ENCODE measurements at regions not wholly inside any gene's neighbourhood (a gene's known extent, or its start where the extent isn't known, plus 50 kb on each side); places are given as distances from the start of the nearest gene placed in this dataset.

DNA sequence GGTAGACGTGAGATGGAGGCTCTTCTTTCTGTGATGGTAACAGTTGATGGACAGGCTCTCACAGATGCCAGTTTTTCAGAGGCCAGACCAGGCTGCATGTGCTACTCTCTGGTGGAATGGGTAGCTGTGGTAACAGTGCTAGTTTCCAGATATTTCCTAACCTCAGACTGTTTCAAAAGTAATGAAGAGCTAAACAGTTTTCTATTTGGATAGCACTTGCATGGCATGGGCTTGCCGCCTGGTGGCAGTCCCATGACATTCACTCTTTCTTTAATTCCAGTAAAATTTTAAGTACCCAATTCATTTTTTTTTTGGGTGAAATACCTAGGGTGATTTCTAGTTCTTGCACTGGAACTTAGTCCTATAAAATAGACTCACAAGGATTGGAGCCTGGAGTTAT lies 220.2 kb upstream of the MAD2L1 start:
- POLR2A ChIA-PET = interaction anchor here (0.6 kb wide), 1 partner anchor 33 kb away, joined by 3 read pairs; no protein-coding TSS in a partner anchor
- Mint-ChIP-seq H3K9me3 (no peaks in the 10 kb centered on the region), H3K27ac (no peak overlapping the region), H3K4me3 (no peak overlapping the region), H3K27me3 (no peaks in the 10 kb centered on the region), H3K4me1 (ENCODE audit: low read depth) (no peaks in the 10 kb centered on the region), H3K36me3 (ENCODE audit: low read depth) (no peaks in the 10 kb centered on the region)
- TF ChIP-seq, protein P1, sequence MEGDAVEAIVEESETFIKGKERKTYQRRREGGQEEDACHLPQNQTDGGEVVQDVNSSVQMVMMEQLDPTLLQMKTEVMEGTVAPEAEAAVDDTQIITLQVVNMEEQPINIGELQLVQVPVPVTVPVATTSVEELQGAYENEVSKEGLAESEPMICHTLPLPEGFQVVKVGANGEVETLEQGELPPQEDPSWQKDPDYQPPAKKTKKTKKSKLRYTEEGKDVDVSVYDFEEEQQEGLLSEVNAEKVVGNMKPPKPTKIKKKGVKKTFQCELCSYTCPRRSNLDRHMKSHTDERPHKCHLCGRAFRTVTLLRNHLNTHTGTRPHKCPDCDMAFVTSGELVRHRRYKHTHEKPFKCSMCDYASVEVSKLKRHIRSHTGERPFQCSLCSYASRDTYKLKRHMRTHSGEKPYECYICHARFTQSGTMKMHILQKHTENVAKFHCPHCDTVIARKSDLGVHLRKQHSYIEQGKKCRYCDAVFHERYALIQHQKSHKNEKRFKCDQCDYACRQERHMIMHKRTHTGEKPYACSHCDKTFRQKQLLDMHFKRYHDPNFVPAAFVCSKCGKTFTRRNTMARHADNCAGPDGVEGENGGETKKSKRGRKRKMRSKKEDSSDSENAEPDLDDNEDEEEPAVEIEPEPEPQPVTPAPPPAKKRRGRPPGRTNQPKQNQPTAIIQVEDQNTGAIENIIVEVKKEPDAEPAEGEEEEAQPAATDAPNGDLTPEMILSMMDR (IDR thresholded peaks at IDR 0.05) = no peak
- DNase-seq (no peak), ATAC-seq (no peak)
- intact Hi-C loops (cut with micrococcal nuclease) = no loop called here
- CTCF ChIA-PET = interaction anchor here (0.6 kb wide), 1 partner anchor 60 kb away, joined by 3 read pairs; no protein-coding TSS in a partner anchor

DNA sequence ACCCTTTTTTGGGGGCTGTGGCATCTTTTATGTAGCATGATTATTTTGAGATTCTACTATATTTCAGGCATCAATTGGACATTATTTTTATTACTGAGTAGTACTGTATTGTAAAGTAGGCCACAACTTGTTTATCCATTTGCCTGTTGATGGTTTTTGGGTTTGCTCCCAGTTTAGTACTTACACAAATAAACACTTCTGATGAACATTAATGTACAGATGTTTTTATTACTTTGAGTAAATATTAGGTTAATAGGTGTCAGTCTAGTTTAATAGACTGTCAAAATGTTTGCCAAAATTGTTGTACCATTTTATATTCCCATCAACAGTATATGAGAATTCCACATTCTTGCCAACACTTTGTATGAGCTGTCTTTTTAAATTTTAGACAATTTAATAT lies 214.9 kb upstream of the MAD2L1 start:
- CTCF ChIA-PET = no interaction called here
- H3K4me3 Mint-ChIP-seq = no peak overlapping the region
- TF ChIP-seq, protein P1 (IDR thresholded peaks at IDR 0.05) = no peak
- DNase-seq (no peak), ATAC-seq (no peak)
- H3K27ac Mint-ChIP-seq = no peak overlapping the region
- no peaks in the 10 kb centered on the region for H3K4me1 Mint-ChIP-seq (ENCODE audit: low read depth)
- intact Hi-C loops (cut with micrococcal nuclease) = no loop called here
- POLR2A ChIA-PET = no interaction called here
- no peaks in the 10 kb centered on the region for H3K9me3 Mint-ChIP-seq
- H3K27me3 Mint-ChIP-seq = no peaks in the 10 kb centered on the region
- no peaks in the 10 kb centered on the region for H3K36me3 Mint-ChIP-seq (ENCODE audit: low read depth)

DNA sequence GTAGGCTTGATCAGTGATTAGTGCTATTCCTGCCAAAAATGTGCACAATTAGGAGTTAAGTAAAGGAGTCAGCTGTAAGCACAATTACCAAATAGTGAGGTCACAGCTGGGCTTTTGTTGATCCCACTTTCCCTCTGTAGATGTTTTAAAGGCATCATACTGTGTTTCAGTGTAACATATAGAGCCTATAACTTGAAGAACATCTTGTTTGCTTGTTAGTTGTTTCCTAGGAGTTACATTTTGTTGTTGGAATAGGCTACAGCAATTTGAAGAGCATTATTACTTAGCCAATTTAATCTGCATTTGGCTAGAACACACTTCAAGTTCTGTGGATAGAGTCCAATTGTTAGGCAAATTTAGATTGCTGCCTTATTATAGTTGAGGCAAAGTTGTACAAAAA lies 210.7 kb upstream of the MAD2L1 start:
- DNase-seq (no peak), ATAC-seq (no peak)
- TF ChIP-seq, protein P1 (IDR thresholded peaks at IDR 0.05) = no peak
- ChIA-PET POLR2A (no interaction called here), CTCF (no interaction called here)
- Mint-ChIP-seq H3K27me3 (peaks cover 5% of the 10 kb centered on the region), H3K4me1 (ENCODE audit: low read depth) (no peaks in the 10 kb centered on the region), H3K36me3 (ENCODE audit: low read depth) (no peaks in the 10 kb centered on the region), H3K9me3 (no peaks in the 10 kb centered on the region), H3K4me3 (no peak overlapping the region), H3K27ac (no peak overlapping the region)
- intact Hi-C loops (cut with micrococcal nuclease) = no loop called here

DNA sequence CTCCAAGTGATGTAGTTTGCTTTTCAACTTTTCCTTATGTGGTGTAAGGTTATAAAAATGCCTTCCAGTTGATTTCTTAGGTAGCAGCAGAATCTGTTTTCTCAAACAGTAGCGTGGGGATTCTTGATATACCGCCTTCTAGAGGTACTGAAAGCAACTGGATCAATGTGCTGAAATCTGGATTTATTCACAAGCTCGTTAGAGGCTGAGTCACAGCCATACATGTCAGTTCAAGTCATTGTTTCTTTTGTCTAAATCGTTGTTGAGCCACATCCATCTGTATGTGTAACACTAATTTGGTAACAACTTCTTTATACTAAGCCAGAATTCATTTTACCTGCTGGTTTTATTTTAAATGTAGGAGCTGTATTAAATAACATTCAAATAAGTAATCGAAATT lies 200.0 kb upstream of the MAD2L1 start:
- DNase-seq = no peak
- H3K27me3 Mint-ChIP-seq = no peaks in the 10 kb centered on the region
- H3K4me3 Mint-ChIP-seq = no peak overlapping the region
- no peaks in the 10 kb centered on the region for H3K4me1 Mint-ChIP-seq (ENCODE audit: low read depth)
- H3K27ac Mint-ChIP-seq = no peak overlapping the region
- POLR2A ChIA-PET = no interaction called here
- intact Hi-C loops (cut with micrococcal nuclease) = no loop called here
- no peaks in the 10 kb centered on the region for H3K36me3 Mint-ChIP-seq (ENCODE audit: low read depth)
- H3K9me3 Mint-ChIP-seq = no peaks in the 10 kb centered on the region
- CTCF ChIA-PET = no interaction called here
- no peak for ATAC-seq
- TF ChIP-seq, protein P1 (IDR thresholded peaks at IDR 0.05) = no peak

DNA sequence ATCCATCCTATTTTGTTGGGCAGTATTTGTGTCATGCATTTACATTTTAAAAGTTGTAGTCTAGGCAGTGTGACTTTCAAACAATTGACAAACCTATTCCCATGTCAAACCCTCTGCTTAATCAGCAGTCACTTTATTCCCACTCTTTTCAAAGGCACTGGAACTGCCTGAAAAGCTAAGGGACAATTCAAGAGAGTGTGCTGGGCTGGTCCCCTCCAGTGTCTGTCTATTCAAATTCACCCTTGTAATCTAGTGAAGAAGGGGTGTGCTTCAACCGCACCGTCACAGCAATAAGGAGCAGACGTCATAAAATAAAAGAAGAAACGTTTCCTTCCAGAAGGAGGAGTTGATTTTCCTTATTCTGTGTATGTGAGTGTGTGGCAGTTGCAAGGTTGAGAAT lies 197.0 kb upstream of the MAD2L1 start:
- Mint-ChIP-seq H3K27me3 (no peaks in the 10 kb centered on the region), H3K9me3 (no peaks in the 10 kb centered on the region), H3K27ac (no peak overlapping the region), H3K4me3 (no peak overlapping the region), H3K36me3 (ENCODE audit: low read depth) (no peaks in the 10 kb centered on the region), H3K4me1 (ENCODE audit: low read depth) (no peaks in the 10 kb centered on the region)
- ChIA-PET CTCF (no interaction called here), POLR2A (no interaction called here)
- ATAC-seq (no peak), DNase-seq (no peak)
- intact Hi-C loops (cut with micrococcal nuclease) = no loop called here
- TF ChIP-seq, protein P1 (IDR thresholded peaks at IDR 0.05) = no peak
